UCSD-AML1 (cell line): ENCODE measurements at regions not wholly inside any gene's neighbourhood (a gene's known extent, or its start where the extent isn't known, plus 50 kb on each side); places are given as distances from the start of the nearest gene placed in this dataset.
A peak's percentile ranks its signal among the peaks of the same experiment; 100 is the strongest.

Experiments
- DNase-seq: peaks from one replicate; lab custom pipeline; 2025; ENCODE audit not compliant: unreplicated experiment; lab: John Stamatoyannopoulos, UW

DNA sequence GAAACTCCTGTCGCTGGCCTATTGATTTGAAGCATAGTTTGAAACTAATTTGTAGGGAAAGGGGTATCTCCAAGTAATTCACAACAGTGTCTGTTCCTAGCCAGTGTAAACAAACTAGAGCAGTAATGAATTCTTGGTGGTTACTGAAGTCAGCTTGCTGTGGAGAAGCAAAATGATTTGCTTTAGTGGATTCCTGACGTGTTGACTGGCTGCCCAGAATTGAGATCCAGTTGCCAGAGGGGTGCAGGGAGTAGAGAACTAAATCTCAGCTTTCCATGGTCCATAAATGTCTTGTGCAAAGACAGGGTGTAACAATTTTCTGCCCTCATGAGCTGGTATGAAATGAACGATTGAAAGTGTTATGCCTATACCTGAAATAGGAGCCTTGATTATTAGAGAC, 382.5 kb upstream of the KIRREL3 start:
- DNase-seq: no peak

DNA sequence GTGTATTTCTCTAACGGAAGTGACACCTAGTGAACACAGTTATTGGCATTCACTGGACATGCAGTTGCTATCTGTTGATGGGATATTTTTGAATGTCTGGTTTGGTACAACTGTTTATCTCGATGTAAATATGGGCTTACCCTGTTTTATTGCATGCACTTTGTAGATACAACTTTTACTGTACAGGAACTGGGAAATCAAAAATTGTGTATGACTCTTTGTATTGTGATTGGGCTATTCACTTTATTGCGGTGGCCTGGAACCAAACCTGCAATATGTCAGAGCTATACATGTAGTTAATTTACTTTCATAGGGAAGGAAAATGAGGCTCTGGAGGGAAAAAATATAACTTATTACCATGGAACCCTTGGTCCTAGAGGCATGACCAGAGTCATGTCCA, 380.7 kb upstream of the KIRREL3 start:
- no peak for DNase-seq

DNA sequence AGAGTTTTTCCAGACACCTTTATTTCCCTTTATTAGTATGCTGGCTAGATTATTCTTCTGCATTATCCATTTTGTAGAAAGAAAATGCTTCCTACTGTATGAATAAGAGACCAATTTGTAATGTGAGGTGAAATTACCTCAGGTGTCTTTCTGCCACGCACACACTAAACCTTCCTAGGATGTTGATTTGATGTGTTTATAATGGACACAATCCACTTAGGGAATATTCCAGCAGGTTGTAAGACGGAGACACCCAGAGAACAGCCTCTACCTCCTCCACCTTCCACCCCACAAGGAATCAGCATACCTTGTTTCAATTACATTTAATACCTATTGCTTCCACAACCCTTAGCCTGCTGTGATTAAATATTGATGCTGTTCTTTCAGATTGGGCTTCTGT, 379.1 kb upstream of the KIRREL3 start:
- no peak for DNase-seq

DNA sequence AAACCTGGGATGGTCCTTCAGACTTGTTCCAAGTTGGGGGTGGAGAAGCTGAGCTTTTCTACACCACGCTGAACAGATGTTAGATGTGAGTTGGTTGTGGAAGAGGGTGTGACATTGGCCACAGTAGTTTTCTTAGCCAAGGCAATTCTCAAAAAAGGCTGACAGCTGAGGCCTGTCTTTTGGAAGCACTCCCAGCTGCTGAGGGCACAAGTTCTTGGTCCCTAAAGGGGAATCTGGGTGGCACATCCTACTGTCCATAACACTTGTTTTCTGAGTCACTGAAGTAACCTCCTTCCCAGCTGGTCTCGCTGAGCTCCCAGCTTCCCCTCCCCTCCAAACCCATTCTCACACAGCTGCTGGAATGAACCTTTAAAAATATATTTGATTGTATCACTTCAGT, 375.7 kb upstream of the KIRREL3 start:
- no peak for DNase-seq

DNA sequence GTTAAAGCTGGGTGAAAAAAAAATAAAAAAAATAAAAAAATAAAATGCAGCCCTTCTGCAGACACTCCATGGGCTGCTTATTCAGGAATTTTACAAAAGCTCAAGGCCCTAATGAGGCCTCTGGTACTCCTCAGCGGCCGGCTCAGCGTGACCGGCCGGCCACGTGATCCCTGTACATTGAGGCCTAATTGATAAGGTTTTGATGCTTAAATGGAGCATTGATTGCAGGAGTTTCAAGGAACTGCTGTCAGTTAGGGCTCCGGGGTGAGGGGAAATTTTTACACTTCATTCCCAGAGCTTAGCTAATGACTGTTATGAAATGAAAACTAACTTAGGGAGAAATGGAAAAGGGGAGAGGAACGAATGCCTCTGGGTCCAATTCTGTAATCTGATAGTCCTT, 368.8 kb upstream of the KIRREL3 start:
- DNase-seq: no peak

DNA sequence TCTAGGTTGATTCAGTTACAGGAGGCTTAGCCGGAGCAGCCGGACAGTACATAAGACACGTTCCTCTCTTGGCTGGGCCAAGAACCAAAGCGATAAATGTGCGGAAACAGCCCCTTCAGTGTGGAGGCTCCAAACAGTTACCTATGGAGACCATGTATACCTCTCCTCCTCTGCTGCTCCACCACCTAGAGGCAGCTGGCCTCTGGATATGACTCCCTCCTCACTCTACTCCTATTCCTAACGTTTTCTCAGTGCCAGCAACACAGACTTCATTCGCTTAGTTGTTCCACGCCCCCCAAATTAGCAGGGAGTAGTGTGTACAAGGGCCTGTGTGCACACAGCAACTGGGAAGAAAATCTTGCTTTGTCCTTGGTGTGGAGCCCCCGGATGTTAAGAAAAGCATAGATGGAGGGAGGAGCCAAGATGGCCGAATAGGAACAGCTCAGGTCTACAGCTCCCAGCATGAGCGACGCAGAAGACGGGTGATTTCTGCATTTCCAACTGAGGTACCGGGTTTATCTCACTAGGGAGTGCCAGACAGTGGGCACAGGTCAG, 362.3 kb upstream of the KIRREL3 start:
- DNase-seq: no peak

DNA sequence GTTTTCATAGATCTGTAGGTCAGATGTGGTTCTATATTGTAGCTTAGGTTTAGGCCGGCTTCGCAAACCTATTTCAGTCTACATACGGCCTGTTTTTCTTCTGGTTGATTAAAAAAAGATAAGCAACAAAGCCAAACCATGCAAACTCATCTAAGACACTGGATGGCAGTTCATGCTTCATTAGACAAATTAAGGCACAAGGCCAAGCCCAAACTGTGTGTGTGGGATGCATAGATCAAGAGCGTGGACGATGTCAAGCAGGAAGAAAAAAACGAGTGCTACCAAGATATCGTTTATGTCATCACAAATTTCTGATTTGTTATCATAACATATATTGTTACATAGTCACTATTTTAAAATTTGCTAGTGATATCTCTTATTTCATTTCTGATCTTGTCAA, 357.6 kb upstream of the KIRREL3 start:
- DNase-seq: no peak

DNA sequence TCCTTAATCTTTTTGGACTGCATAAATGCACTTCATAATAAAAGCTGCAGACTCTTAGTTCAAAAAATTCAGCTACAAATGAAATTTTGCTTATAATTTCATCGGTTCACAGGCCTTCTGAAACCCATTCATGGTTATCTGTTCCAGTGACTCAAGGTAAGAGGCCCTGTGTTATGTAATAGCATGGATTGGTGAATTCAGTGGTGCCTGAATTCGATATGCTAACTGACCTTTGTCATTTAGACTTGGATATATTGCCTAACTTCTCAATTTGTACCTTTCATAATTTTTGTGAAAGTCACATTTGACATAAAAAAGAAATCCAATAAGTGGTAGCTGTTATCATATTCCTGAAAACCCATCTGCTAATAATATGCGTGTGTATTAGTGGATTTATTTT, 349.9 kb upstream of the KIRREL3 start:
- DNase-seq: no peak

DNA sequence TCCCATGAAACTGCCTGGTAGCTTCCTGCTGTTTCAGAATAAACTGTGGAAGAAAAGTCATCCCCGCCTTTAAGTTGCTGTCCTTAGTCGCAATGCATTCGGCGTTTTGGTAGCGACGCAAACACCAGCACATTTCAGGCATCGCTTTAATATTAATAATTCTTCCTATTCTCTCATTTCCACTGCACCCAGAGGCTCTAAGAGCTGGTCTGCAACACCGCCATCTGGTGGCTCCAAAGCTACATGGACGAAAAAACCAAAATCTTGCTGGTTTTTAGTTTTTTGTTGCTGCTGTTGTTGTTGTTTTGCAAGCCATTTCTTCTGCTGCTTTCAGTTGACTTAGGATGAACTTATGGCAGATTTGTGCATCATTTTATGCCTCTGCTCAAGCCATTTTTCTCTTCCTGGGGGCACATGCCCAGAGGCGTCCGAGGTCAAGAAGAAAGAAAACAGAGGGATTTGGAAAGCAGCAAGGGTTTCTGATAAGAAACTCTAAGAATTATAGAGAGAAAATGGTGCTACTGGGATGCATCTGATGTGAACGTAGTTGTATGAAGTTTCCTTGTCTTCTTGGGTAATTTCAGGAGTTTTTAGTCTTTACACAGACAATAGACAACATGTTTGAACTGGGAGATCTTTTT, 345.4 kb upstream of the KIRREL3 start:
- DNase-seq: peak; percentile 13

DNA sequence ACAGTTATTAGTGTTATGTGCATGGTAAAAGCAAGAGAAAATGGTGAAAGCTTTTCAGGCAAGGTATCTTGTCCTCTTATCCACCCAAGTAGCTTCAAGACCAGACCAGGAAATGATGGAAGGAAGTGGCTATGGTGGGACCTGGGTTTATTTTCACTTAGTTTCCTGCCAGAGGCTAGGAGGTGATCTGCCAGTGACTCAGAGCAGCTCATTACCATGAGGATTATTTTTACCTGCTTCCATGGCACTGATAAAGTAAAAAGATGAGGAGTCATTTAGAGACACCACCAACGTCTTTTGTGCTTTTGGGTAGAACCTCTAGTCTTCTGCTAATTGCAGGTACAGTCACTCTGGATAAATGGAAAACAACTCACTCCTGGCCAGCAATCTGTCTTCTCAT, 339.9 kb upstream of the KIRREL3 start:
- DNase-seq: no peak

DNA sequence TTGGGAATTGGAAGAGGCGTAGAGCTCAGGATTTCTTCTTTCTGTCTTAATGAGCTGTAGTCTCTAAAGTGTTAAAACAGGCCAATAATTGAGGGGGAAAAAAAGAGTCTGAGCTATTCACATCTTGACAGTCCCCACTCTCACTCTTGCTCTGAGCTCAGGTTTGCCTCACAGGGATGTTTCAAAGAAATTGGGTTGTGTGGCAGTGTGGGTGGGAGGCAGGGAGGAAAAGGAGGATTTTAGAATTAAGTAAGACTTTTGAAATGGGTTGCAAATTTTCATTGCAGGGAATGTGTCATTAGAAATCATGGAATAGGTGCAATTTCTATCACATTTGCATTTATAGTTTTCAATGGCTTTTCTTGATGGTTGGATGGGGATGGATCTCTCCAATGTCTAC, 338.8 kb upstream of the KIRREL3 start:
- no peak for DNase-seq

DNA sequence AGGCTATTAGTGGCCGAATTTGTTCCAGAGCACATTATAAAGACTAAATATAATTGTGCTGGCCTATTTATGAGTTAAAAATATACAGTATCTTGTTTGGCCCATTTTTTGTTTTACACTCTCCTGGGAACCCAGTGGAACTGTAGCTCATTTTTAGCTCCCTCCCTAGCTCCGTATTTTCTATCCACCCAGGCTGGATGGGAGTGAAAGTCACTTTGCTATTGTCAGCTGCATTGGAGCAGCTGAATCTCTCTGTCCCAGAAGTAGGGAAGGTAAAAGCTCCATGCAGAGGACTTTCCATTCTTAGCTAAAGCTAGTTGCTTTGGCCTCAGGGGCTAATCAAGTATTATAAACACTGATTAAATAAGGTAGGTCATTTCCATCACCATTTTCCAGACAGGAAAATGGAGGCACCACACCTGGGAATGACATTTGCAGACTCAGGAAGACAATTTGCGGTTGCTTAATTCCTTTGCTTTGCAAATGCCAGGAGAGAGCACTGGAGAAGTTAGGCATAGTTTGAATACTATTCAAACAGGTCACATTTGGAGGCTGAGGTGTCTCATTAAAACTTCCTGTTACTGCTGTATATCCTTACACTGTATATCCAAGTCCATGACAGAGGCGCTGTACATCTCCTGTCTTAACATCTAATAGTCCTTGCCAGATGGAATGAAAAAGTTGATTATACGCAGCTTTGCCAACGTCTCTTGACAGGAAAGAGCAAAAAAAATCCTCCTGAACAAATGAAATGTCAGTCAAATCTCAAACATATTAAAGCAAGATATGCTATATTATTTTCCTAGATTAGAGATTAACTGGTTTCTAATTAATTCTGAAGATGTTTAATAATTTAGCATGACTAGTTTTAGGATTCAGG, 338.1 kb upstream of the KIRREL3 start:
- no peak for DNase-seq

DNA sequence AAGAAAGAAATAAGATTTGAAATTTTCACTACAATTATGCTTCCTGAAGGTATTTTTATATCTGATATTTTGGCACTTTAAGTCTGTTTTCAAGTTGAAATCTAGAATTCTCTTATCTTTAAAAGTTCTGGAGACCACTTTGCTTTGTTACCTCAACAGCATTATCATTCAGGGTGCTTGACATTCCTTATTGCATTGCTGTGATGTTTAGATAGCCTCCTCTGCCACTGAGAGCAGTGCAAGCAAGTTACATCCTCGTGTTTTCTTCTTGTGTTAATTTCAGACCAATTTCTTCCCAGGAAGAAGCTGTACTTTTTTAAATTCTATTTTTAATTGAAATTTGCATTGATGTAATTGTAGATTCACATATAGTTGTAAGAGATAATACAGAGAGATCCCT, 333.9 kb upstream of the KIRREL3 start:
- DNase-seq: no peak

DNA sequence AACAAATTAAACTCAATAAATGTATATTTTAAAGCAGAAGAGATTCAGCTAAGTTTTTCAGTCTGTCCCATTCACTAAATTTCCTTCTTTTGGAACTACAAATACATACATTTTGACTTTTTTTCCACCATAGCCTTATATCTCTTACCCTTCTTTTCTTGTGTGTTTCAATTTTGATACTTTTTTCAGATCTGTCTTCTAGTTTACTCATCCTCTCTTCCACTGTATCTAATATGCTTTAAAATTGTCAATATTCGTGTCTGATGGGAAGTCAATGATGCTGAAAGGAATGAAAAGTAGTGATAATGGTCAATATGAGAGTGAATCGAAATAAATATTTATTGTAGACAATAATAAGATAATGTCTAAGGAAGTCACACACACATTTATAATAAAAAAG, 332.3 kb upstream of the KIRREL3 start:
- DNase-seq: no peak

DNA sequence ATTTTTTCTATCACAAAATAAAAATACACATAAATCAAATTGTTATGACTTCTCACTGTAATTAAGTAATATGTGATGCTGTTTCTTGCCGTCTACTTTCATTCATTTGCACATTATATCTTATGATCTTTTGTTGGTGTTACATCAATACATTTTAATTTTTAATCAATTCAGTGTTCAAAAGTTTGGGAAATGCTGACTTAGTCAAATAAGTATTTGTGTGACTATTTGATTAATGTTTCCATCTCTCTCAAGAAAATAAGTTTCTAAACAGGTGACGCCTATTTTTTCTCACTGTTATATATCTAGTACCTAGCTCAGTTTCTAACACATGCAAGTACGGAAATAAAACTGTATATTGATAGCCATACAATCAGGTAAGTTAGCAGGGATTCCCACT, 329.5 kb upstream of the KIRREL3 start:
- no peak for DNase-seq

DNA sequence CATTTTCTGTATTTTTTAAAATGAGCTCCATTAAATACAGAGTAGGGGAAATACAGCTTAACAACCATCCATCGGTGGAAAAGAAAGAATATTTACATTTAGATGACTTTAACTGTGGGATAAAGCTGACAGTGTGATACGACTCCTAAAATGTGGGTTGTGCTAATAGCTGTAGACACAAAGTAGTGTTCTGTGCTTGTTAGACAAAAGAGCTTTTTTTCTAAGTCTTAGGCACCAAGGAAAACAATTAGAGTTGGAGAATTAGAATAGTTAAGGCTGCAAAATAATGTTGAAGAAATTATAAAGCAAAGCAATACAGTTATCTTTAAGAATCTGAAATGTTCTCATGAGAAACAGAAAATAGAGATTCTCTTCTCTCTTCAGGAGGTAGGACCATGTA, 307.7 kb upstream of the KIRREL3 start:
- DNase-seq: no peak

DNA sequence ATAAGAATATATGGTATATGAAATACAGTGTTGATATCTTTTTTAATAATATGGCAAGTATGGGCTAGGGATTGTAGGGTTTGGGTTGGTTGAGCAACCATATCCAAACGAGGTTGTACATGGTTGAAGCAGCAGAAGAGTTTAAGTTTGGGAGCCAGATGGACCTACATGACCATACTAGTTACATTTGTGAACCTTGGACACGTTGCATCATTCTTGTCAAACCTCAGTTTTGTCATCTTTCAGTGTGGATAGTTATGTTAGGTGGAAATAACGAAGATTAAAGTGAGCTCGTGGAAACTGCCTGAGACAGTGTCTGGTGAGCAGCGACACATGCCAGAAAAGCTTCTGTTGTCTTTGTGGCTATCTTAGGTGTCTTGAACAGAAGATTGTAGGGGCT, 307.1 kb upstream of the KIRREL3 start:
- no peak for DNase-seq

DNA sequence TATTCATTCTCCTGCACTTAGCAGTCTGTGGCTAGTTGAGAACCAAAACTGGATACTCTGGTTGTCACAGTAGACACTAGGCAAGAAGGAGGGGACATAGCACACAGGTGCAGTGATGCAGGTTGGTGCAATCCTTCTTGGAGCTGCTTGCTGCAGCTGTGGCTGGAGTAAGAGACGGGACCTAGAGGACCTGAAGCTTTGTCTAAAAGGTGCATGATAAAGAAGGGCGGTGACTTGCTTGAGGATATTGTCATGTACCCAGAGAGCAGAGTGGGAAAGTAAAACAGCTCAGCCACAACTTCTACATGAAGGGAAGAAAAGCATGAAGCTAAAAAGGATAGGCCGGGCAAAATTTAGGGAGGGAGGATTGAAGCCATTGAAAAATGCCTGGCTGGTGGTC, 304.1 kb upstream of the KIRREL3 start:
- no peak for DNase-seq

DNA sequence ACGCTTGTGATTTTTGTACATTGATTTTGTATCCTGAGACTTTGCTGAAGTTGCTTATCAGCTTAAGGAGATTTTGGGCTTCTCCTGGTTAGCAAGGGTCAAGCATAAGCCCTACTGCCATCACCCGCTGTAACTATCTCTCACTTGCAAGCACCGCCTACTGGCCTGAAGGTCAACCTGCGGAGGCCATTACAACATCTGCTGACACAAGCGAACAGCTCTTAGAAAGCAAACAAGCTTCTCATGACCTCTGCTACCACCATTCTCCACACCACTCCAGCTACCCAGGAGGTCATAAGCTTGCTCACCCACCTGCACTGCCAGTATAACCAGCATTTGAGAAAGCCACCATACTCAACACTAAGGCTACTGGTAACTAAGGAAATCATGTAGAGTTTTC, 288.4 kb upstream of the KIRREL3 start:
- no peak for DNase-seq

DNA sequence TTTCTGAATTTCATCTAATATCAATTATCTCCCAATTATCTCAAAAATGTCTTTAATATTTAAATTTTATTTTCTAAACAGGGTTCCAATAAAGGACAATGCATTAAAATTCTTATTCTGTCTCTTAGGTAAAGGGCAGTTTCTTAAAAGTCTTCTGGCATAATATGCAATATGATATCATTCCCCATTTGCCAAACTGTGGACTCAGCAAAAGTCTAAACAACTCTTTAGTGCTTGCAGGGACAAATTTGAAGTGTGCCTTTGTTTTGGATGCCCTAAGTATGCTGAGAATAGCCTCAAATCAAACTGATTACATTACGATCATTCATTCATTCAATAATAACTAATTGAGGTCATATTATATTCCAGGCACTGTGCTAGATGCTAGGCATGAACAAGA, 281.0 kb upstream of the KIRREL3 start:
- no peak for DNase-seq

DNA sequence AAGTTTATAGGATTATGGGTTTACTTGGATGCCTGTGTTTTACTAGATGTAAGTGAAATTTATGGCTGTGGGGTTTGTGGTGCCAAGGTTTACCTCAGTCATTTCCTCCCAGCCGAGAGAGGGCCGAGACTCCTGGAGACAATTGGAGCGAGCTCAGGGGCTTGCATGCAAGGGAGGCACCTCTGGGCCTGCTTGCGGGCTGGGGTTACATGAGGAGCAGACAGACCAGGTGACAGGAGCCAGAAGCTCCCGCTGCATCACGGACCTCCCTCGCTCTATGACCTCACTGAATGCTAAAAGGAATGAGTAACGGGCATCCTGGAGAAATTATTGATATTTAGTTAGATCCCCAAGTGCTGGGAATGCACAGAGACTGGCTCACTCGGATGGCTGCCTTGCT, 275.2 kb upstream of the KIRREL3 start:
- no peak for DNase-seq

DNA sequence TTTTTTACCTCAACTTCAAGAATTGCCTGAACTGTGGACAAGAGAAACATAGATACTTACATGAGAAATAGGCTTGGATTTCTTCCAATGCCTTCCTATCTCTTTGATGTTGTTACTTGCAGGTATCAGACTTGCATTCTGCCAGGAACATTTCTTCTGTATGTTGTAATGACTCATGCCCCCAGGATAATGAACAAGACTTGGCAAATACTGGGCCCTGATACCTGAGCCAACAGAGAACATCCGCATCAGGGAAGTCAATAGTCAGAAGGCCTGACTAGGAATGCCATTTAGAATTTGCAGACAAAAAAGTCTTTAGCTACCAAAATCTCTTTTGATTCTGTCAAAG, 273.7 kb upstream of the KIRREL3 start:
- DNase-seq: no peak
